ENCODE measurements at regions not wholly inside any gene's neighbourhood (a gene's known extent, or its start where the extent isn't known, plus 50 kb on each side); places are given as distances from the start of the nearest gene placed in this dataset.

GRCh38 chr11:134682577-134682976 is 270.5 kb upstream of the B3GAT1 start:
- TF ChIP-seq, protein P1, sequence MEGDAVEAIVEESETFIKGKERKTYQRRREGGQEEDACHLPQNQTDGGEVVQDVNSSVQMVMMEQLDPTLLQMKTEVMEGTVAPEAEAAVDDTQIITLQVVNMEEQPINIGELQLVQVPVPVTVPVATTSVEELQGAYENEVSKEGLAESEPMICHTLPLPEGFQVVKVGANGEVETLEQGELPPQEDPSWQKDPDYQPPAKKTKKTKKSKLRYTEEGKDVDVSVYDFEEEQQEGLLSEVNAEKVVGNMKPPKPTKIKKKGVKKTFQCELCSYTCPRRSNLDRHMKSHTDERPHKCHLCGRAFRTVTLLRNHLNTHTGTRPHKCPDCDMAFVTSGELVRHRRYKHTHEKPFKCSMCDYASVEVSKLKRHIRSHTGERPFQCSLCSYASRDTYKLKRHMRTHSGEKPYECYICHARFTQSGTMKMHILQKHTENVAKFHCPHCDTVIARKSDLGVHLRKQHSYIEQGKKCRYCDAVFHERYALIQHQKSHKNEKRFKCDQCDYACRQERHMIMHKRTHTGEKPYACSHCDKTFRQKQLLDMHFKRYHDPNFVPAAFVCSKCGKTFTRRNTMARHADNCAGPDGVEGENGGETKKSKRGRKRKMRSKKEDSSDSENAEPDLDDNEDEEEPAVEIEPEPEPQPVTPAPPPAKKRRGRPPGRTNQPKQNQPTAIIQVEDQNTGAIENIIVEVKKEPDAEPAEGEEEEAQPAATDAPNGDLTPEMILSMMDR (IDR thresholded peaks at IDR 0.05; ENCODE audit: unreplicated experiment in 3 of 3), result no peak
- no peaks in the 10 kb centered on the region for H3K36me3 Mint-ChIP-seq (ENCODE audit: low read depth)
- H3K27me3 Mint-ChIP-seq (ENCODE audit: low read depth), result peaks cover 32% of the 10 kb centered on the region
- H3K4me1 Mint-ChIP-seq, result peaks cover 9% of the 10 kb centered on the region
- no peak overlapping the region for H3K27ac Mint-ChIP-seq
- no peak overlapping the region for H3K4me3 Mint-ChIP-seq
- H3K9me3 Mint-ChIP-seq, result no peaks in the 10 kb centered on the region

GRCh38 chr11:134679592-134679991 is 267.6 kb upstream of the B3GAT1 start:
- Mint-ChIP-seq H3K9me3 (no peaks in the 10 kb centered on the region), H3K4me1 (peaks cover 9% of the 10 kb centered on the region), H3K4me3 (no peak overlapping the region), H3K36me3 (ENCODE audit: low read depth) (no peaks in the 10 kb centered on the region), H3K27me3 (ENCODE audit: low read depth) (peaks cover 32% of the 10 kb centered on the region), H3K27ac (no peak overlapping the region)
- TF ChIP-seq, protein P1 (IDR thresholded peaks at IDR 0.05; ENCODE audit: unreplicated experiment in 3 of 3), result no peak

DNA sequence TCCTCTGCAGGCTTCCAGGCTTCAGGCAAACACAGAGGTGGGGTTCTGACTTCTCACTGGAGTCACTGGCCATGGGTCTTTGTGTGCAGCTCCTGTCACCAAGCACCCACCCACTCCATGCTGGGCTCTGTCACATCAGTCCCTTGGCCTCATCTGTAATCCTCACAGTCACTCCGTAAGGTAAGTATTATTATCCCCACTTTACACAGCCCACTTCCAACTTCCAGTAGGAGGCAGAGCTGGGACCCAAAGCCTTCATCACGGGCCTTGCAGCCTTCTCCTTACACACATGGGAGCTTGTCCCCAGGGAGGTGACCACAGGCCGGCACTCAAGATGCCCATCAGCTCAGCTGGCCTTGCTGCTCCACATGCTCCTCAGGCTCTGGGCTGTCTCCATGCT is 266.7 kb upstream of the B3GAT1 start:
- TF ChIP-seq, protein P1 (IDR thresholded peaks at IDR 0.05; ENCODE audit: unreplicated experiment in 3 of 3), result no peak
- no peak overlapping the region for H3K27ac Mint-ChIP-seq
- no peaks in the 10 kb centered on the region for H3K36me3 Mint-ChIP-seq (ENCODE audit: low read depth)
- no peak overlapping the region for H3K4me3 Mint-ChIP-seq
- peaks cover 32% of the 10 kb centered on the region for H3K27me3 Mint-ChIP-seq (ENCODE audit: low read depth)
- H3K9me3 Mint-ChIP-seq, result no peaks in the 10 kb centered on the region
- peaks cover 9% of the 10 kb centered on the region for H3K4me1 Mint-ChIP-seq

- H3K4me1 Mint-ChIP-seq, result peaks cover 2% of the 10 kb centered on the region
- H3K4me3 Mint-ChIP-seq, result no peak overlapping the region
- H3K27me3 Mint-ChIP-seq (ENCODE audit: low read depth), result peaks cover 27% of the 10 kb centered on the region
- no peaks in the 10 kb centered on the region for H3K36me3 Mint-ChIP-seq (ENCODE audit: low read depth)
- H3K9me3 Mint-ChIP-seq, result no peaks in the 10 kb centered on the region
- TF ChIP-seq, protein P1 (IDR thresholded peaks at IDR 0.05; ENCODE audit: unreplicated experiment in 3 of 3), result no peak
- H3K27ac Mint-ChIP-seq, result no peak overlapping the region
Measured at GRCh38 chr11:134677891-134678551, 266.0 kb upstream of the B3GAT1 start.

GRCh38 chr11:134677397-134677822 is 265.4 kb upstream of the B3GAT1 start:
- Mint-ChIP-seq H3K4me1 (no peaks in the 10 kb centered on the region), H3K9me3 (no peaks in the 10 kb centered on the region), H3K27ac (no peak overlapping the region), H3K36me3 (ENCODE audit: low read depth) (no peaks in the 10 kb centered on the region), H3K4me3 (no peak overlapping the region), H3K27me3 (ENCODE audit: low read depth) (peaks cover 24% of the 10 kb centered on the region)
- TF ChIP-seq, protein P1 (IDR thresholded peaks at IDR 0.05; ENCODE audit: unreplicated experiment in 3 of 3), result no peak

Measured in nephron (organoid).